Upper lobe of left lung (tissue), 6 donors: ENCODE measurements at regions not wholly inside any gene's neighbourhood (a gene's known extent, or its start where the extent isn't known, plus 50 kb on each side); places are given as distances from the start of the nearest gene placed in this dataset.

ENCODE experiments used
- ATAC-seq, 2 donors: fragments of 200-7000 bp; cut with Tn5 transposase; one replicate each; pipeline ENCODE4 v1.9.1; 2022; ENCODE audit warnings: mild to moderate bottlenecking in 2 of 2, moderate library complexity in 2 of 2; ENCODE audit not compliant: low FRiP score in 2 of 2
- DNase-seq, 2 donors: peaks; one replicate each; pipeline ENCODE4 v3.0.0-alpha.2; 2019 to 2020
- H3K27ac ChIP-seq, 4 donors: fragments of 200-600 bp; sonication (generic); one replicate each; pipeline ENCODE4 v1.5.1; 2016 to 2019
- H3K27me3 ChIP-seq, 4 donors: fragments of 200-600 bp; sonication (generic); one replicate each; pipeline ENCODE4 v1.5.1; 2017 to 2019
- H3K36me3 ChIP-seq, 4 donors: fragments of 200-600 bp; sonication (generic); one replicate each; pipeline ENCODE4 v1.5.1; 2016 to 2019
- H3K4me1 ChIP-seq, 4 donors: fragments of 200-600 bp; sonication (generic); one replicate each; pipeline ENCODE4 v1.5.1; 2018 to 2019
- H3K4me3 ChIP-seq, 4 donors: fragments of 200-600 bp; sonication (generic); one replicate each; pipeline ENCODE4 v1.5.1; 2017 to 2019; ENCODE audit warnings: mild to moderate bottlenecking in 2 of 4, moderate library complexity in 1 of 4
- H3K9me3 ChIP-seq, 4 donors: fragments of 200-600 bp; sonication (generic); one replicate each; pipeline ENCODE4 v1.5.1; 2018 to 2019
- CTCF ChIP-seq, 6 experiments: fragments of 450-650 bp in 4 of 6; fragments of 200-600 bp in 2 of 6; sonication (generic) in 2 of 6; IDR thresholded peaks; one replicate each; pipeline ENCODE4 v1.5.1; 2016 to 2019; ENCODE audit warnings: antibody characterized with exemption in 6 of 6
- EP300 ChIP-seq, 4 donors: sonication (generic); formaldehyde crosslinking; IDR thresholded peaks; one replicate each; pipeline ENCODE4 v1.5.1; 2017; ENCODE audit warnings: antibody characterized with exemption in 4 of 4, control low read depth in 2 of 4
- POLR2A ChIP-seq, 4 donors: fragments of 450-650 bp; IDR thresholded peaks; one replicate each; pipeline ENCODE4 v1.5.1; 2016 to 2017; ENCODE audit warnings: antibody characterized with exemption in 4 of 4, mild to moderate bottlenecking in 2 of 4
- POLR2AphosphoS5 ChIP-seq, 2 donors: sonication (generic); formaldehyde crosslinking; IDR thresholded peaks; one replicate each; pipeline ENCODE4 v1.5.1; 2017; ENCODE audit warnings: antibody characterized with exemption in 2 of 2
- WGBS, 2 donors: methylation state at CpG; one replicate each; pipeline ENCODE4 v1.1.5; 2017 to 2018; 5-methylcytosine and 5-hydroxymethylcytosine counted together
- donor health status: DM: no; HTN: no; CAD: no; lungs with moderate emphysema.
- donor health status: DM: no; HTN: yes; CAD: no; lungs with severe emphysema.

- H3K27me3 ChIP-seq = no peaks in the 10 kb centered on the region
- DNase-seq = no peak
- H3K9me3 ChIP-seq = no peaks in the 10 kb centered on the region
- no peak overlapping the region for H3K4me3 ChIP-seq
- no peaks in the 10 kb centered on the region for H3K4me1 ChIP-seq
- no peak for TF ChIP-seq CTCF (IDR thresholded peaks at IDR 0.05)
- no peak for TF ChIP-seq POLR2AphosphoS5 (IDR thresholded peaks at IDR 0.05)
- TF ChIP-seq EP300 (IDR thresholded peaks at IDR 0.05) = no peak
- TF ChIP-seq POLR2A (IDR thresholded peaks at IDR 0.05) = no peak
- ATAC-seq = no peak
- 60 to 64% methylated on average over 4 of the region's 4 CpGs for WGBS, 2 donors
- H3K36me3 ChIP-seq = no peaks in the 10 kb centered on the region
- no peak overlapping the region for H3K27ac ChIP-seq
These were observed 440.4 kb upstream of the MEX3C start for GRCh38 chr18:51637881-51638280.

- Histone ChIP-seq H3K27ac (no peak overlapping the region), H3K4me3 (no peak overlapping the region), H3K36me3 (no peaks in the 10 kb centered on the region), H3K9me3 (no peaks in the 10 kb centered on the region), H3K27me3 (no peaks in the 10 kb centered on the region), H3K4me1 (no peaks in the 10 kb centered on the region)
- no peak for DNase-seq
- no peak for ATAC-seq
- TF ChIP-seq EP300 (IDR thresholded peaks at IDR 0.05) = no peak
- no peak for TF ChIP-seq POLR2A (IDR thresholded peaks at IDR 0.05)
- TF ChIP-seq CTCF (IDR thresholded peaks at IDR 0.05) = no peak
- TF ChIP-seq POLR2AphosphoS5 (IDR thresholded peaks at IDR 0.05) = no peak
These were observed 442.1 kb upstream of the MEX3C start for GRCh38 chr18:51639541-51639940.

GRCh38 chr18:51643483-51643882 lies 446.0 kb upstream of the MEX3C start:
- Histone ChIP-seq H3K4me3 (no peak overlapping the region), H3K27me3 (no peaks in the 10 kb centered on the region), H3K9me3 (no peaks in the 10 kb centered on the region), H3K36me3 (no peaks in the 10 kb centered on the region), H3K27ac (no peak overlapping the region), H3K4me1 (no peaks in the 10 kb centered on the region)
- DNase-seq (no peak), ATAC-seq (no peak)
- TF ChIP-seq EP300 (IDR thresholded peaks at IDR 0.05) (no peak), CTCF (IDR thresholded peaks at IDR 0.05) (no peak), POLR2AphosphoS5 (IDR thresholded peaks at IDR 0.05) (no peak), POLR2A (IDR thresholded peaks at IDR 0.05) (no peak)
- 72 to 87% methylated on average over 2 of the region's 2 CpGs for WGBS, 2 donors

GRCh38 chr18:51645607-51646006 lies 448.1 kb upstream of the MEX3C start:
- DNase-seq = no peak
- Histone ChIP-seq H3K27me3 (no peaks in the 10 kb centered on the region), H3K9me3 (no peaks in the 10 kb centered on the region), H3K36me3 (no peaks in the 10 kb centered on the region), H3K4me1 (no peaks in the 10 kb centered on the region), H3K27ac (no peak overlapping the region), H3K4me3 (no peak overlapping the region)
- no peak for ATAC-seq
- TF ChIP-seq CTCF (IDR thresholded peaks at IDR 0.05) (no peak), EP300 (IDR thresholded peaks at IDR 0.05) (no peak), POLR2AphosphoS5 (IDR thresholded peaks at IDR 0.05) (no peak), POLR2A (IDR thresholded peaks at IDR 0.05) (no peak)

GRCh38 chr18:51647346-51647745 lies 449.9 kb upstream of the MEX3C start:
- Histone ChIP-seq H3K4me1 (no peaks in the 10 kb centered on the region), H3K4me3 (no peak overlapping the region), H3K36me3 (no peaks in the 10 kb centered on the region), H3K9me3 (no peaks in the 10 kb centered on the region), H3K27me3 (no peaks in the 10 kb centered on the region), H3K27ac (no peak overlapping the region)
- WGBS, 2 donors = 92% methylated on average over 1 of the region's 1 CpG
- ATAC-seq (no peak), DNase-seq (no peak)
- TF ChIP-seq POLR2A (IDR thresholded peaks at IDR 0.05) (no peak), CTCF (IDR thresholded peaks at IDR 0.05) (no peak), EP300 (IDR thresholded peaks at IDR 0.05) (no peak), POLR2AphosphoS5 (IDR thresholded peaks at IDR 0.05) (no peak)
